Panc1 (cell line): ENCODE measurements at regions not wholly inside any gene's neighbourhood (a gene's known extent, or its start where the extent isn't known, plus 50 kb on each side); places are given as distances from the start of the nearest gene placed in this dataset.

Experiments
- ATAC-seq: fragments of 200-7000 bp; cut with Tn5 transposase; 2 replicates; pipeline ENCODE4 v1.9.1; 2020; ENCODE audit warnings: mild to moderate bottlenecking, moderate library complexity
- BruUV-seq: library from RNA; stranded (reverse); fragments of 400-500 nt; replicated peaks from 2 replicates; lab custom pipeline; 2021; lab: Mats Ljungman, UMichigan
- CTCF ChIA-PET: fragments of 300-600 bp; sonication (Branson Sonifier 250); formaldehyde crosslinking; loops from one replicate; lab custom pipeline; 2022; ENCODE audit warnings: antibody characterized with exemption; lab: Charles Lee
- POLR2A ChIA-PET: fragments of 300-600 bp; sonication (Branson Sonifier 250); formaldehyde crosslinking; loops from one replicate; lab custom pipeline; 2022; ENCODE audit warnings: antibody characterized with exemption; lab: Charles Lee
- DNase-seq: peaks from one replicate; pipeline ENCODE4 v3.0.0-alpha.2; 2010; ENCODE audit warnings: low read depth, low spot score
- H3K27ac ChIP-seq: 2 replicates; pipeline ENCODE4 v1.5.1; 2011; ENCODE audit warnings: mild to moderate bottlenecking, low read length, inconsistent platforms
- H3K27me3 ChIP-seq: fragments of 200-500 bp; sonication (Bioruptor generic); 2 replicates; pipeline ENCODE4 v1.6.0; 2014; ENCODE audit warnings: low read length, inconsistent platforms; ENCODE audit not compliant: control insufficient read depth, insufficient read depth
- H3K36me3 ChIP-seq: fragments of 200-500 bp; sonication (Bioruptor generic); 2 replicates; pipeline ENCODE4 v1.5.1; 2014; ENCODE audit warnings: inconsistent platforms, mild to moderate bottlenecking, low read length, moderate library complexity; ENCODE audit not compliant: control insufficient read depth, insufficient read depth
- H3K4me1 ChIP-seq: 2 replicates; pipeline ENCODE4 v1.5.1; 2011; ENCODE audit warnings: inconsistent platforms, mild to moderate bottlenecking, low read length, moderate library complexity; ENCODE audit not compliant: control insufficient read depth, insufficient read depth
- H3K4me3 ChIP-seq, 2 experiments: 2 replicates each; pipeline ENCODE4 v1.5.1; 2011 to 2012; ENCODE audit warnings: low read depth in 2 of 2, low read length in 2 of 2, mild to moderate bottlenecking in 2 of 2, inconsistent platforms in 1 of 2, moderate library complexity in 1 of 2
- H3K9me3 ChIP-seq: fragments of 200-500 bp; sonication (Bioruptor generic); 2 replicates; pipeline ENCODE4 v1.5.1; 2014; ENCODE audit warnings: low read depth, mild to moderate bottlenecking, inconsistent platforms, low read length, moderate library complexity; ENCODE audit not compliant: control insufficient read depth, insufficient read depth
- POLR2AphosphoS5 ChIP-seq: IDR thresholded peaks from 2 replicates; pipeline ENCODE4 v1.6.1; 2012; ENCODE audit warnings: mild to moderate bottlenecking, low read depth, low read length, moderate library complexity
- SIN3A ChIP-seq: IDR thresholded peaks from 2 replicates; pipeline ENCODE4 v1.6.1; 2012; ENCODE audit warnings: low read depth, mild to moderate bottlenecking, low read length, moderate library complexity, borderline replicate concordance; ENCODE audit not compliant: insufficient read depth
- TCF7L2 ChIP-seq: IDR thresholded peaks from 2 replicates; pipeline ENCODE4 v1.6.1; 2011; ENCODE audit warnings: mild to moderate bottlenecking, low read depth, low read length, inconsistent platforms
- in situ Hi-C: cut with HindIII; loops from 2 replicates; pipeline ENCODE4 v1.10.0; 2016; ENCODE audit warnings: low sequenced_read_pairs, low pct_unique_long_range_greater_than_20kb
- intact Hi-C: fragments of 100-400 bp; cut with micrococcal nuclease; formaldehyde crosslinking; loops from one replicate; pipeline ENCODE4 v1.10.0; 2022; ENCODE audit not compliant: unreplicated experiment
- TF ChIP-seq, protein P1 (sequence below), 2 experiments: IDR thresholded peaks; 2 replicates each; pipeline ENCODE4 v1.6.1; 2011 to 2012; ENCODE audit warnings: low read depth in 2 of 2, control low read depth in 1 of 2, low read length in 1 of 2, mild to moderate bottlenecking in 1 of 2, moderate library complexity in 1 of 2; ENCODE audit not compliant: insufficient read depth in 1 of 2
- TF ChIP-seq, protein P2 (sequence below): fragments of 450-650 bp; IDR thresholded peaks from 2 replicates; pipeline ENCODE4 v1.5.1; 2017; ENCODE audit warnings: mild to moderate bottlenecking

DNA sequence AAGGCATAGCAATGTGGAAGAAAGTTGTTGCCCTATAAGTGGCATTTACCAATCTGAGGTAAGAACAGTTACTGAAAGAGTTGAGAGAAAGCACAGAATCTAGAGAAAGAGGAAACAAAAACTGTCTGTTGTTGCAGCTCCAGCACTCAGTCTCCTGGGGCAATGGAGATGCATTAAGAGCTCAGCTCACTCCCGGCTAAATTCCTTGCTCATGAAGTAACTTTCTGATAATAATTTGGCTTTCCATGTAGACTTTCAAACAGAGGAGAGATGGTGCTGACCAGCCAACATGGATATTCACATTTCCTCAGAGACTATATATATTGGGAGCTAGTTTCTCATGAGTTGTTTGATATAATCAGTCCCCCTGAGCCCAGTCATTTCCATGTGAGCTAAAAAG lies 135.3 kb downstream of the GDAP2 start:
- H3K36me3 ChIP-seq: no peaks in the 10 kb centered on the region
- no peaks in the 10 kb centered on the region for H3K27me3 ChIP-seq
- BruUV-seq: no TSS peak
- ChIA-PET POLR2A (no interaction called here), CTCF (no interaction called here)
- TF ChIP-seq POLR2AphosphoS5 (no peak), TCF7L2 (no peak), SIN3A (no peak)
- TF ChIP-seq, protein P1, sequence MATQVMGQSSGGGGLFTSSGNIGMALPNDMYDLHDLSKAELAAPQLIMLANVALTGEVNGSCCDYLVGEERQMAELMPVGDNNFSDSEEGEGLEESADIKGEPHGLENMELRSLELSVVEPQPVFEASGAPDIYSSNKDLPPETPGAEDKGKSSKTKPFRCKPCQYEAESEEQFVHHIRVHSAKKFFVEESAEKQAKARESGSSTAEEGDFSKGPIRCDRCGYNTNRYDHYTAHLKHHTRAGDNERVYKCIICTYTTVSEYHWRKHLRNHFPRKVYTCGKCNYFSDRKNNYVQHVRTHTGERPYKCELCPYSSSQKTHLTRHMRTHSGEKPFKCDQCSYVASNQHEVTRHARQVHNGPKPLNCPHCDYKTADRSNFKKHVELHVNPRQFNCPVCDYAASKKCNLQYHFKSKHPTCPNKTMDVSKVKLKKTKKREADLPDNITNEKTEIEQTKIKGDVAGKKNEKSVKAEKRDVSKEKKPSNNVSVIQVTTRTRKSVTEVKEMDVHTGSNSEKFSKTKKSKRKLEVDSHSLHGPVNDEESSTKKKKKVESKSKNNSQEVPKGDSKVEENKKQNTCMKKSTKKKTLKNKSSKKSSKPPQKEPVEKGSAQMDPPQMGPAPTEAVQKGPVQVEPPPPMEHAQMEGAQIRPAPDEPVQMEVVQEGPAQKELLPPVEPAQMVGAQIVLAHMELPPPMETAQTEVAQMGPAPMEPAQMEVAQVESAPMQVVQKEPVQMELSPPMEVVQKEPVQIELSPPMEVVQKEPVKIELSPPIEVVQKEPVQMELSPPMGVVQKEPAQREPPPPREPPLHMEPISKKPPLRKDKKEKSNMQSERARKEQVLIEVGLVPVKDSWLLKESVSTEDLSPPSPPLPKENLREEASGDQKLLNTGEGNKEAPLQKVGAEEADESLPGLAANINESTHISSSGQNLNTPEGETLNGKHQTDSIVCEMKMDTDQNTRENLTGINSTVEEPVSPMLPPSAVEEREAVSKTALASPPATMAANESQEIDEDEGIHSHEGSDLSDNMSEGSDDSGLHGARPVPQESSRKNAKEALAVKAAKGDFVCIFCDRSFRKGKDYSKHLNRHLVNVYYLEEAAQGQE (IDR thresholded peaks at IDR 0.05; ENCODE audit: insufficient read depth in 1 of 2, low read depth in 2 of 2, low read length in 1 of 2): no peak
- TF ChIP-seq, protein P2, sequence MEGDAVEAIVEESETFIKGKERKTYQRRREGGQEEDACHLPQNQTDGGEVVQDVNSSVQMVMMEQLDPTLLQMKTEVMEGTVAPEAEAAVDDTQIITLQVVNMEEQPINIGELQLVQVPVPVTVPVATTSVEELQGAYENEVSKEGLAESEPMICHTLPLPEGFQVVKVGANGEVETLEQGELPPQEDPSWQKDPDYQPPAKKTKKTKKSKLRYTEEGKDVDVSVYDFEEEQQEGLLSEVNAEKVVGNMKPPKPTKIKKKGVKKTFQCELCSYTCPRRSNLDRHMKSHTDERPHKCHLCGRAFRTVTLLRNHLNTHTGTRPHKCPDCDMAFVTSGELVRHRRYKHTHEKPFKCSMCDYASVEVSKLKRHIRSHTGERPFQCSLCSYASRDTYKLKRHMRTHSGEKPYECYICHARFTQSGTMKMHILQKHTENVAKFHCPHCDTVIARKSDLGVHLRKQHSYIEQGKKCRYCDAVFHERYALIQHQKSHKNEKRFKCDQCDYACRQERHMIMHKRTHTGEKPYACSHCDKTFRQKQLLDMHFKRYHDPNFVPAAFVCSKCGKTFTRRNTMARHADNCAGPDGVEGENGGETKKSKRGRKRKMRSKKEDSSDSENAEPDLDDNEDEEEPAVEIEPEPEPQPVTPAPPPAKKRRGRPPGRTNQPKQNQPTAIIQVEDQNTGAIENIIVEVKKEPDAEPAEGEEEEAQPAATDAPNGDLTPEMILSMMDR: no peak
- H3K9me3 ChIP-seq: no peaks in the 10 kb centered on the region
- no peak overlapping the region for H3K27ac ChIP-seq
- H3K4me1 ChIP-seq: no peaks in the 10 kb centered on the region
- in situ Hi-C loops (no loop called here), intact Hi-C loops (no loop called here)
- H3K4me3 ChIP-seq: no peak overlapping the region
- no peak for DNase-seq
- ATAC-seq: no peak

DNA sequence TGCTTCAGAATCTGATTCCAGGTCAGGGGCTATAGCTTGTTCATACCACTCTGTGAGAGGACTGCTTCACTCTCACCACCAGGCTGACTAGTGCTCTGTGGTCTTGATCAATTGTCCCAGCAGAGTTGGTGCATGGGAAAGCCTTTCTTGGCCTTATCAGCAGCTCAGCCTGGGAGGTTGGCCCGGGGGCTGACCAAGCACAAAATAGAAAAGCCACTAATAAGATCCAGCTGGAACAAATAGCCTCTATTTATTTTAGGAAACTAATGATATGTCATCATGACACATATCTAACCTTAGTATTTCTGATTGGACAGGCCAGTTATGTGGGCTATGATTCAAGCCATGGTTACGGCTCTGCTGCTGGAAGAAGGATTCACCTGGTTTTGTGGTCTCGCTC lies 134.2 kb downstream of the GDAP2 start:
- peak; percentile 2 for DNase-seq
- ATAC-seq: no peak
- Histone ChIP-seq H3K4me1 (no peaks in the 10 kb centered on the region), H3K27ac (no peak overlapping the region), H3K36me3 (no peaks in the 10 kb centered on the region), H3K9me3 (no peaks in the 10 kb centered on the region), H3K27me3 (no peaks in the 10 kb centered on the region), H3K4me3 (no peak overlapping the region)
- intact Hi-C loops (no loop called here), in situ Hi-C loops (no loop called here)
- TF ChIP-seq TCF7L2 (no peak), POLR2AphosphoS5 (no peak), SIN3A (no peak)
- TF ChIP-seq, protein P2: no peak
- TF ChIP-seq, protein P1 (IDR thresholded peaks at IDR 0.05; ENCODE audit: insufficient read depth in 1 of 2, low read depth in 2 of 2, low read length in 1 of 2): no peak
- ChIA-PET POLR2A (interaction anchor here (0.6 kb wide), 1 partner anchor 14 kb away, joined by 3 read pairs; no protein-coding TSS in a partner anchor), CTCF (interaction anchor here (0.6 kb wide), 1 partner anchor 1654 kb away, joined by 4 read pairs; no protein-coding TSS in a partner anchor)
- no TSS peak for BruUV-seq
